Caco-2 (cell line): ENCODE measurements at regions not wholly inside any gene's neighbourhood (a gene's known extent, or its start where the extent isn't known, plus 50 kb on each side); places are given as distances from the start of the nearest gene placed in this dataset.

Experiments
- BruUV-seq: library from RNA; stranded (reverse); fragments of 400-500 nt; replicated peaks from 2 replicates; lab custom pipeline; 2021; lab: Mats Ljungman, UMichigan
- CTCF ChIA-PET: fragments of 300-600 bp; sonication (Branson Sonifier 250); formaldehyde crosslinking; loops from one replicate; lab custom pipeline; 2022; ENCODE audit warnings: antibody characterized with exemption; lab: Charles Lee
- POLR2A ChIA-PET: fragments of 300-600 bp; sonication (Branson Sonifier 250); formaldehyde crosslinking; loops from one replicate; lab custom pipeline; 2022; ENCODE audit warnings: antibody characterized with exemption; lab: Charles Lee
- DNase-seq, 2 experiments: peaks; one replicate each; pipeline versions ENCODE4 v3.0.0 to v3.0.0-alpha.2; 2020 to 2022
- H3K27me3 ChIP-seq: replicated peaks from 2 replicates; pipeline ENCODE4 v1.6.0; 2011; ENCODE audit warnings: low read length; ENCODE audit not compliant: control insufficient read depth, insufficient read depth
- H3K36me3 ChIP-seq: 2 replicates; pipeline ENCODE4 v1.5.1; 2011; ENCODE audit warnings: low read length; ENCODE audit not compliant: control insufficient read depth, insufficient read depth
- H3K4me1 ChIP-seq: fragments of 250-450 bp; sonication (Bioruptor Pico); 2 replicates; pipeline ENCODE4 v1.5.1; 2020; ENCODE audit warnings: mild to moderate bottlenecking
- H3K4me3 ChIP-seq: 2 replicates; pipeline ENCODE4 v1.5.1; 2011; ENCODE audit warnings: low read depth, mild to moderate bottlenecking, control low read depth, low read length
- H3K9me3 ChIP-seq: fragments of 250-450 bp; sonication (Bioruptor Pico); 2 replicates; pipeline ENCODE4 v1.5.1; 2020; ENCODE audit warnings: mild to moderate bottlenecking, moderate library complexity
- H3K27ac Mint-ChIP-seq: one replicate; pipeline ENCODE4 v1.8.0; 2022; ENCODE audit warnings: mixed read lengths; ENCODE audit not compliant: unreplicated experiment
- H3K27me3 Mint-ChIP-seq: one replicate; pipeline ENCODE4 v1.8.0; 2022; ENCODE audit warnings: mixed read lengths; ENCODE audit not compliant: insufficient read depth, unreplicated experiment
- H3K36me3 Mint-ChIP-seq: one replicate; pipeline ENCODE4 v1.8.0; 2022; ENCODE audit warnings: mild to moderate bottlenecking, mixed read lengths; ENCODE audit not compliant: insufficient read depth, unreplicated experiment
- H3K4me1 Mint-ChIP-seq: one replicate; pipeline ENCODE4 v1.8.0; 2022; ENCODE audit warnings: low read depth, mixed read lengths; ENCODE audit not compliant: unreplicated experiment
- H3K4me3 Mint-ChIP-seq: one replicate; pipeline ENCODE4 v1.8.0; 2022; ENCODE audit warnings: mild to moderate bottlenecking, moderate library complexity, mixed read lengths; ENCODE audit not compliant: unreplicated experiment
- H3K9me3 Mint-ChIP-seq: one replicate; pipeline ENCODE4 v1.8.0; 2022; ENCODE audit warnings: mixed read lengths; ENCODE audit not compliant: unreplicated experiment
- CTCF ChIP-seq, 2 experiments: fragments of 200-600 bp in 1 of 2; IDR thresholded peaks; 1 replicate in 1 of 2; 2 replicates in 1 of 2; pipeline versions ENCODE4 v1.5.1 to v1.8.0; 2011 to 2022; ENCODE audit warnings: antibody characterized with exemption in 1 of 2, control low read depth in 1 of 2, inconsistent platforms in 1 of 2, low read depth in 1 of 2, low read length in 1 of 2, mild to moderate bottlenecking in 1 of 2, moderate library complexity in 1 of 2; ENCODE audit not compliant: insufficient read depth in 1 of 2, severe bottlenecking in 1 of 2, unreplicated experiment in 1 of 2
- intact Hi-C: fragments of 100-400 bp; cut with micrococcal nuclease; formaldehyde crosslinking; loops from one replicate; pipeline ENCODE4 v1.10.0; 2022; ENCODE audit not compliant: unreplicated experiment

DNA sequence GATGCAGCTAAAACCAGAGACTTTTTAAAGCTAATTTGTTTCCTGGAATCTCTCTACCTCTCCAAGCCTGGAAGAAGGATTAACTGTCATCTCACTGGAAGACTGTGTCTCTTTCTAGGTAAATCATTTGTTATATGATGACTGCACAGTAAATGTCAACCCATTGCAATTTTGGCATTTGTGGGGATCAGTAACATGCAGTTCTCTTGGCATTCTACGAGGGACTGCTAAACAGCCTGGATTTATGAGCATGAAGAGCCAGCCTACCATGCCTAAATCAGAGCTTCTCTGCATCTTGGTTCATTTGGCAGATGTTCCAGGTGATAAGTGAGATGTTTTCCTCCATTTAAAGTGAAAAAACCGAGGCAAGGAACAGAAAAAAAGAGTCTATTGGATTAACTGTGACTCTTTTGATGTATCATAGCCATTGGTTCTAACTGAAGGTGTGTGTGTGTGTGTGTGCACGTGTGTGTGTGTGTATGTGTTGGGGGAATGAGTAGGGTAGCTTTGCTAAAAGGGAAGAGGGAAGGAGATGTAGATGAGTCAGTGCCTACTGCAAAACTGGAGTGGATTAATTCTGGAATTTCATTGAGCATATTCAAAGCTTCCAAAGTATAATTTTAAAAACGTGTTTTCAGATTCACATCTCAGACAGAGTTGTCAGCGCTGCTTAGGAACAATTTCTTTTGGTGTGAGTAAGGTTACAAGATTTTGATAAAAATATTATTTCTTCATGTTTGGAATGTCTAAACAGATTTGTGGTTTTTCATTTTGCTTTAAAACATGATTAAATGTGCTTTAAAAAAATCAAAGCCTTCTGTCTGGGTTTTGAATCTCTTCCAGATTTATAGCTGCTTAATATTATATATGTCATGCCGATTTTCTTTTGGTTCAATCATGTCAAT is 123.2 kb upstream of the LNX1 start:
- H3K4me3 ChIP-seq: no peak overlapping the region
- BruUV-seq: no TSS peak
- H3K27me3 ChIP-seq: no peaks in the 10 kb centered on the region
- H3K36me3 Mint-ChIP-seq: no peaks in the 10 kb centered on the region
- no peaks in the 10 kb centered on the region for H3K27me3 Mint-ChIP-seq
- no peak overlapping the region for H3K27ac Mint-ChIP-seq
- TF ChIP-seq CTCF (IDR thresholded peaks at IDR 0.05; ENCODE audit: insufficient read depth in 1 of 2, low read depth in 1 of 2, low read length in 1 of 2, severe bottlenecking in 1 of 2, unreplicated experiment in 1 of 2): no peak
- CTCF ChIA-PET: no interaction called here
- H3K9me3 Mint-ChIP-seq: no peaks in the 10 kb centered on the region
- no peaks in the 10 kb centered on the region for H3K36me3 ChIP-seq
- intact Hi-C loops: no loop called here
- no peaks in the 10 kb centered on the region for H3K9me3 ChIP-seq
- POLR2A ChIA-PET: no interaction called here
- no peak overlapping the region for H3K4me3 Mint-ChIP-seq
- no peak for DNase-seq
- H3K4me1 ChIP-seq: no peaks in the 10 kb centered on the region
- no peaks in the 10 kb centered on the region for H3K4me1 Mint-ChIP-seq

- POLR2A ChIA-PET: no interaction called here
- no peak overlapping the region for H3K4me3 ChIP-seq
- no peaks in the 10 kb centered on the region for H3K9me3 ChIP-seq
- DNase-seq: no peak
- H3K36me3 Mint-ChIP-seq: no peaks in the 10 kb centered on the region
- no peaks in the 10 kb centered on the region for H3K4me1 Mint-ChIP-seq
- TF ChIP-seq CTCF (IDR thresholded peaks at IDR 0.05; ENCODE audit: insufficient read depth in 1 of 2, low read depth in 1 of 2, low read length in 1 of 2, severe bottlenecking in 1 of 2, unreplicated experiment in 1 of 2): no peak
- CTCF ChIA-PET: no interaction called here
- H3K27me3 Mint-ChIP-seq: no peaks in the 10 kb centered on the region
- no peaks in the 10 kb centered on the region for H3K27me3 ChIP-seq
- no TSS peak for BruUV-seq
- H3K9me3 Mint-ChIP-seq: no peaks in the 10 kb centered on the region
- H3K27ac Mint-ChIP-seq: no peak overlapping the region
- H3K36me3 ChIP-seq: no peaks in the 10 kb centered on the region
- H3K4me1 ChIP-seq: no peaks in the 10 kb centered on the region
- no peak overlapping the region for H3K4me3 Mint-ChIP-seq
- intact Hi-C loops: no loop called here
Observed at GRCh38 chr4:53713767-53714166, 122.5 kb upstream of the LNX1 start.

DNA sequence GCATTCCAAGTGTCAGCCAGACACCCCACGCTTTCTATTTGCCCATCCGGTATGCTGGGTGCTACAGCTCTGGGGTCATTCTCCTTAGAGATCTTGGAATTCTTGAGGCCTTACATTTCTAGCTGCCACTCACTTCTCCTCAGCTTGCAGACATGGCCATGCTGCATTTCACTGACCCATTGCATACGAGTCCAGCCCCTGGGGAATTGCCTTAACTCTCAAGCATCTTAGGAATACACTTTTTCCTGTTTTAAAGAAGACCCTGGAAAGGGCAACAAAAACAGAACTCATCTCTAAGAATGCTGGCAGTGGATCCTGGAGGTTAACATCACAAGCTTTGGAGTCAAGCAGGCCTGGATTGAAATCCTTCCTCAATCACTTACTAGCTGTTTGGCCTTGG is 122.0 kb upstream of the LNX1 start:
- Histone ChIP-seq H3K9me3 (no peaks in the 10 kb centered on the region), H3K27me3 (no peaks in the 10 kb centered on the region), H3K36me3 (no peaks in the 10 kb centered on the region), H3K4me3 (no peak overlapping the region), H3K4me1 (no peaks in the 10 kb centered on the region)
- Mint-ChIP-seq H3K9me3 (no peaks in the 10 kb centered on the region), H3K36me3 (no peaks in the 10 kb centered on the region), H3K27me3 (no peaks in the 10 kb centered on the region), H3K27ac (no peak overlapping the region), H3K4me3 (no peak overlapping the region), H3K4me1 (no peaks in the 10 kb centered on the region)
- POLR2A ChIA-PET: no interaction called here
- DNase-seq: no peak
- TF ChIP-seq CTCF (IDR thresholded peaks at IDR 0.05; ENCODE audit: insufficient read depth in 1 of 2, low read depth in 1 of 2, low read length in 1 of 2, severe bottlenecking in 1 of 2, unreplicated experiment in 1 of 2): no peak
- BruUV-seq: no TSS peak
- intact Hi-C loops: no loop called here
- CTCF ChIA-PET: no interaction called here
